Lung (tissue), 12 donors: ENCODE measurements at regions not wholly inside any gene's neighbourhood (a gene's known extent, or its start where the extent isn't known, plus 50 kb on each side); places are given as distances from the start of the nearest gene placed in this dataset. TPM values are rescaled to one million over a fixed set of nuclear protein-coding genes. Genes with fewer than 3 reads are reported as not detected.

Source experiments
- ATAC-seq: fragments of 200-7000 bp; cut with Tn5 transposase; one replicate; pipeline ENCODE4 v1.9.1; 2020; ENCODE audit warnings: moderate number of reproducible peaks; ENCODE audit not compliant: insufficient read depth, low FRiP score
- DNase-seq, 3 donors: peaks; one replicate each; pipeline ENCODE4 v3.0.0-alpha.2; 2013 to 2017
- H3K27ac ChIP-seq, 2 donors: one replicate each; pipeline ENCODE4 v1.5.1; 2013; ENCODE audit warnings: mild to moderate bottlenecking in 2 of 2, moderate library complexity in 2 of 2, control low read depth in 1 of 2, inconsistent platforms in 1 of 2, low read depth in 1 of 2, low read length in 1 of 2
- H3K27me3 ChIP-seq, 3 donors: one replicate each; pipeline ENCODE4 v1.5.1; 2013; ENCODE audit warnings: low read length in 2 of 3; ENCODE audit not compliant: control insufficient read depth in 3 of 3, insufficient read depth in 3 of 3
- H3K36me3 ChIP-seq, 4 donors: one replicate each; pipeline ENCODE4 v1.5.1; 2013; ENCODE audit warnings: low read length in 4 of 4, mild to moderate bottlenecking in 1 of 4, moderate library complexity in 1 of 4; ENCODE audit not compliant: control insufficient read depth in 4 of 4, insufficient read depth in 4 of 4
- H3K4me1 ChIP-seq, 5 donors: one replicate each; pipeline ENCODE4 v1.5.1; 2013; ENCODE audit warnings: low read length in 5 of 5, mild to moderate bottlenecking in 2 of 5, moderate library complexity in 1 of 5; ENCODE audit not compliant: control insufficient read depth in 5 of 5, insufficient read depth in 5 of 5
- H3K4me3 ChIP-seq: one replicate; pipeline ENCODE4 v1.5.1; 2013; ENCODE audit warnings: mild to moderate bottlenecking, control low read depth, moderate library complexity
- H3K9ac ChIP-seq, 2 donors: one replicate each; pipeline ENCODE4 v1.5.1; 2013; ENCODE audit warnings: low read length in 2 of 2, control low read depth in 1 of 2; ENCODE audit not compliant: insufficient read depth in 1 of 2
- H3K9me3 ChIP-seq, 4 donors: one replicate each; pipeline ENCODE4 v1.5.1; 2013; ENCODE audit warnings: low read length in 3 of 4, mild to moderate bottlenecking in 1 of 4, moderate library complexity in 1 of 4; ENCODE audit not compliant: control insufficient read depth in 4 of 4, insufficient read depth in 3 of 4
- CTCF ChIP-seq: IDR thresholded peaks from 2 replicates; pipeline ENCODE4 v1.5.1; 2012; ENCODE audit warnings: mild to moderate bottlenecking; ENCODE audit errors: control extremely low read depth, extremely low read depth
- WGBS, 2 donors: extraction: QIAGEN DNeasy Blood & Tissue Kit; methylation state at CpG; one replicate each; pipeline ENCODE4 v1.1.7; 2013; 5-methylcytosine and 5-hydroxymethylcytosine counted together
- small RNA-seq: library from RNA; depleted of rRNA; stranded (forward); fragments of <200 nt; gene quantifications from one replicate; pipeline ENCODE3, GENCODE V24; 2014; ENCODE audit warnings: low replicate concordance
- donor health status: control.
- donor health status: control.
- donor health status: Bipolar disorder and iron deficiency.
- donor health status: healthy.
- donor health status: DM: yes; HTN: yes; CAD: no.

GRCh38 chr2:67341336-67341735 lies 55.8 kb upstream of the ETAA1 start:
- Histone ChIP-seq H3K9ac (no peak overlapping the region), H3K36me3 (no peaks in the 10 kb centered on the region), H3K4me3 (no peak overlapping the region), H3K27ac (no peak overlapping the region), H3K27me3 (no peaks in the 10 kb centered on the region), H3K9me3 (peaks cover 0 to 2% (median 0%) of the 10 kb centered on the region in 4 donors), H3K4me1 (peaks cover 0 to 10% (median 0%) of the 10 kb centered on the region in 5 donors)
- no peak for TF ChIP-seq CTCF
- 89 to 91% methylated on average over 2 of the region's 2 CpGs for WGBS, 2 donors
- DNase-seq = no peak
- no peak for ATAC-seq

GRCh38 chr2:67342394-67342793 lies 54.7 kb upstream of the ETAA1 start:
- Histone ChIP-seq H3K4me1 (peaks cover 0 to 10% (median 0%) of the 10 kb centered on the region in 5 donors), H3K27ac (no peak overlapping the region), H3K9ac (no peak overlapping the region), H3K4me3 (no peak overlapping the region), H3K9me3 (peaks cover 0 to 2% (median 0%) of the 10 kb centered on the region in 4 donors), H3K36me3 (no peaks in the 10 kb centered on the region), H3K27me3 (no peaks in the 10 kb centered on the region)
- DNase-seq (no peak), ATAC-seq (no peak)
- WGBS, 2 donors = 89 to 95% methylated on average over 3 of the region's 3 CpGs
- TF ChIP-seq CTCF = no peak

- 84 to 89% methylated on average over 4 of the region's 4 CpGs for WGBS, 2 donors
- TF ChIP-seq CTCF = no peak
- H3K4me3 ChIP-seq = no peak overlapping the region
Measured at GRCh38 chr2:67346718-67347407, 50.3 kb upstream of the ETAA1 start.

More at GRCh38 chr2:67346718-67347407, 50.3 kb upstream of the ETAA1 start:
- no peak overlapping the region for H3K9ac ChIP-seq
- no peak overlapping the region for H3K27ac ChIP-seq
- H3K4me1 ChIP-seq = no peaks in the 10 kb centered on the region
- no peaks in the 10 kb centered on the region for H3K27me3 ChIP-seq
- peaks cover 0 to 6% (median 2%) of the 10 kb centered on the region in 4 donors for H3K9me3 ChIP-seq
- DNase-seq (no peak), ATAC-seq (no peak)
- H3K36me3 ChIP-seq = no peaks in the 10 kb centered on the region

Small RNA genes lying in the stretch of these regions (small RNA-seq; reads per million reads assigned to genes)
- gene AC009474.2 = not detected
